Trophoblast cell (in vitro differentiated cells and primary cell): ENCODE measurements at regions not wholly inside any gene's neighbourhood (a gene's known extent, or its start where the extent isn't known, plus 50 kb on each side); places are given as distances from the start of the nearest gene placed in this dataset.

Experiments
- DNase-seq, 2 donors: peaks; one replicate each; pipeline ENCODE4 v3.0.0-alpha.2; 2016
- H2AFZ ChIP-seq: 2 replicates; pipeline ENCODE4 v1.6.1; 2013; ENCODE audit warnings: low read length, moderate library complexity, mild to moderate bottlenecking; ENCODE audit not compliant: insufficient read depth, poor library complexity
- H2AK5ac ChIP-seq: 2 replicates; pipeline ENCODE4 v1.6.1; 2013; ENCODE audit warnings: mild to moderate bottlenecking, low read length
- H2BK120ac ChIP-seq: 2 replicates; pipeline ENCODE4 v1.6.1; 2013; ENCODE audit warnings: low read length, mild to moderate bottlenecking, moderate library complexity; ENCODE audit not compliant: insufficient read depth, poor library complexity
- H2BK12ac ChIP-seq: 2 replicates; pipeline ENCODE4 v1.6.1; 2013; ENCODE audit warnings: mild to moderate bottlenecking, low read length, moderate library complexity
- H2BK5ac ChIP-seq: 2 replicates; pipeline ENCODE4 v1.6.1; 2013; ENCODE audit warnings: low read length, low read depth, moderate library complexity, mild to moderate bottlenecking; ENCODE audit not compliant: poor library complexity
- H3K14ac ChIP-seq: 2 replicates; pipeline ENCODE4 v1.6.1; 2013; ENCODE audit warnings: mild to moderate bottlenecking, low read length
- H3K18ac ChIP-seq: 2 replicates; pipeline ENCODE4 v1.6.1; 2013; ENCODE audit warnings: mild to moderate bottlenecking, low read length
- H3K23ac ChIP-seq: 2 replicates; pipeline ENCODE4 v1.6.1; 2013; ENCODE audit warnings: low read length
- H3K27ac ChIP-seq: 2 replicates; pipeline ENCODE4 v1.5.1; 2013; ENCODE audit warnings: low read depth, mild to moderate bottlenecking, inconsistent platforms, low read length, moderate library complexity
- H3K27me3 ChIP-seq: 2 replicates; pipeline ENCODE4 v1.6.1; 2013; ENCODE audit warnings: inconsistent platforms, mild to moderate bottlenecking, low read length, moderate library complexity; ENCODE audit not compliant: insufficient read depth
- H3K36me3 ChIP-seq, 2 experiments: 1 replicate in 1 of 2; 2 replicates in 1 of 2; pipeline ENCODE4 v1.6.1; 2013; ENCODE audit warnings: low read length in 2 of 2, mild to moderate bottlenecking in 2 of 2, moderate library complexity in 1 of 2; ENCODE audit not compliant: insufficient read depth in 2 of 2, control insufficient read depth in 1 of 2
- H3K4ac ChIP-seq: 2 replicates; pipeline ENCODE4 v1.6.1; 2013; ENCODE audit warnings: low read depth, mild to moderate bottlenecking, low read length, moderate library complexity
- H3K4me1 ChIP-seq, 2 experiments: 1 replicate in 1 of 2; 2 replicates in 1 of 2; pipeline ENCODE4 v1.6.1; 2013; ENCODE audit warnings: low read length in 2 of 2, mild to moderate bottlenecking in 2 of 2, moderate library complexity in 1 of 2; ENCODE audit not compliant: insufficient read depth in 2 of 2, control insufficient read depth in 1 of 2
- H3K4me2 ChIP-seq: 2 replicates; pipeline ENCODE4 v1.6.1; 2013; ENCODE audit warnings: inconsistent platforms, mild to moderate bottlenecking, low read length, moderate library complexity
- H3K4me3 ChIP-seq: 2 replicates; pipeline ENCODE4 v1.5.1; 2013; ENCODE audit warnings: mild to moderate bottlenecking, low read depth, low read length, inconsistent platforms
- H3K79me1 ChIP-seq: one replicate; pipeline ENCODE4 v1.6.1; 2013; ENCODE audit warnings: low read length
- H3K79me2 ChIP-seq: 2 replicates; pipeline ENCODE4 v1.6.1; 2013; ENCODE audit warnings: low read length, mild to moderate bottlenecking; ENCODE audit not compliant: control insufficient read depth, insufficient read depth, poor library complexity
- H3K9ac ChIP-seq: 2 replicates; pipeline ENCODE4 v1.6.1; 2013; ENCODE audit warnings: mild to moderate bottlenecking, low read length
- H3K9me3 ChIP-seq: 2 replicates; pipeline ENCODE4 v1.6.1; 2013; ENCODE audit warnings: low read depth, mild to moderate bottlenecking, control low read depth, inconsistent platforms, low read length; ENCODE audit not compliant: insufficient read depth
- H4K12ac ChIP-seq: 2 replicates; pipeline ENCODE4 v1.6.1; 2013; ENCODE audit warnings: low read depth, mild to moderate bottlenecking, low read length, moderate library complexity
- H4K8ac ChIP-seq: 2 replicates; pipeline ENCODE4 v1.6.1; 2013; ENCODE audit warnings: low read depth, mild to moderate bottlenecking, low read length, moderate library complexity
- H4K91ac ChIP-seq: one replicate; pipeline ENCODE4 v1.6.1; 2013; ENCODE audit warnings: low read depth, mild to moderate bottlenecking, low read length, moderate library complexity
- WGBS: extraction: QIAGEN DNeasy Blood & Tissue Kit; methylation state at CpG from one replicate; pipeline ENCODE4 v1.1.7; 2013; ENCODE audit warnings: missing lambda C conversion rate; ENCODE audit not compliant: insufficient read length, insufficient coverage; ENCODE audit errors: extremely low coverage; 5-methylcytosine and 5-hydroxymethylcytosine counted together

DNA sequence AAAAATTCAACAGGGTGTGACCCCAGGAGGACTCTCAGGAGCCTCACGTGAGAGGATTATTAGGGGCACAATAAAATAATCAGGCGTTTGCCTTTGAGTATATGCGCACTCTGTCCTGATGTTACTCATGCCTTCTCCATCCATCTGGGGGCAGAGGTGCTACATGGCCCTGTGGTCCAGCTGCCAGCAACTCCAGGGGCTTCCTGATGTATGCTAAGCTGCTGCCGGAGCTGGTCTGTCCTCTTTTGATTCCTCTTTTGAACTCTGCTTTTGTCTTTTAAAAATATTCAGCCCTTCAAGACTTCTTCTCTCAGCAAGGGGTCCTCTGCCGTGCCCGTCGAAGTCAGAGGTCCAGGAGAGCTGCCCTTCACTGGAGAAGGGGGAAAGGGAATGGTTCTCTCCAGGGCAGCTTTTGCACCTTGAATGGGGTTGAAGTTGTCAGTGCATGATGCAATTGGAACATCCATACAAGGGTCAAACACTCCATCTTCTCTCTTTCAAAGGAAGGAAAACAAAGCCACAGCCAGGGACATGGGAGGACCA is 431.4 kb downstream of the SHISA9 start:
- H4K12ac ChIP-seq = no peak overlapping the region
- no CpG with 5 or more reads among the region's 7 CpGs for WGBS
- H4K8ac ChIP-seq = no peak overlapping the region
- no peaks in the 10 kb centered on the region for H3K79me1 ChIP-seq
- H3K4me1 ChIP-seq = no peaks in the 10 kb centered on the region
- H2AK5ac ChIP-seq = no peak overlapping the region
- H2BK5ac ChIP-seq = no peak overlapping the region
- H3K79me2 ChIP-seq = no peaks in the 10 kb centered on the region
- H3K4me2 ChIP-seq = no peak overlapping the region
- H3K36me3 ChIP-seq = no peaks in the 10 kb centered on the region
- H3K23ac ChIP-seq = no peak overlapping the region
- no peak overlapping the region for H3K4ac ChIP-seq
- H3K18ac ChIP-seq = no peak overlapping the region
- H2AFZ ChIP-seq = no peak overlapping the region
- no peak for DNase-seq
- H3K14ac ChIP-seq = no peak overlapping the region
- no peak overlapping the region for H4K91ac ChIP-seq
- H3K9ac ChIP-seq = no peak overlapping the region
- no peaks in the 10 kb centered on the region for H3K27me3 ChIP-seq
- H3K4me3 ChIP-seq = no peak overlapping the region
- no peaks in the 10 kb centered on the region for H3K9me3 ChIP-seq
- H2BK12ac ChIP-seq = no peak overlapping the region
- H2BK120ac ChIP-seq = no peak overlapping the region
- no peak overlapping the region for H3K27ac ChIP-seq

DNA sequence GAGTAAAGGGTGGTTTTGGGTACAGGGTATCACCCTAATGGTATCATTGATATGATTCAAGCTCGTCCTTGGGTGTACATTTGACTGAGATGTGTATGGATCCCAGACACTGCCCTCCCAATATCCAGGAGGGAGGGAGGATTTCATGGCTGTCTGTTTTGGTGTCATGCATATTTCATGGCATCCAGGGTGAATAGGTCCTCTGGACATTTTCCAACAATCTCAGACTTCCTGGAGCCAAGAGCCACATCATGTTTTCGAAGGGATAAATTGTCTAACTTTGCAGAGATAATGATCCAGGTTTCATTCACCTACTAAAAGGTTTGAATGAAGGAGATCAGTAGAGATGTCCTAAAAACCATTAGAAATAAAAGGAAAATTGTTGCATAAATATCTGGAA is 431.9 kb downstream of the SHISA9 start:
- Histone ChIP-seq H2AFZ (no peak overlapping the region), H3K4me1 (no peaks in the 10 kb centered on the region), H3K4me2 (no peak overlapping the region), H3K36me3 (no peaks in the 10 kb centered on the region), H4K91ac (no peak overlapping the region), H3K79me2 (no peaks in the 10 kb centered on the region), H3K4ac (no peak overlapping the region), H4K8ac (no peak overlapping the region), H3K4me3 (no peak overlapping the region), H3K14ac (no peak overlapping the region), H3K79me1 (no peaks in the 10 kb centered on the region), H3K23ac (no peak overlapping the region), H3K9me3 (no peaks in the 10 kb centered on the region), H2BK12ac (no peak overlapping the region), H2AK5ac (no peak overlapping the region), H3K18ac (no peak overlapping the region), H3K27me3 (no peaks in the 10 kb centered on the region), H2BK5ac (no peak overlapping the region), H3K9ac (no peak overlapping the region), H4K12ac (no peak overlapping the region), H3K27ac (no peak overlapping the region), H2BK120ac (no peak overlapping the region)
- WGBS = no CpG with 5 or more reads among the region's 2 CpGs
- no peak for DNase-seq

DNA sequence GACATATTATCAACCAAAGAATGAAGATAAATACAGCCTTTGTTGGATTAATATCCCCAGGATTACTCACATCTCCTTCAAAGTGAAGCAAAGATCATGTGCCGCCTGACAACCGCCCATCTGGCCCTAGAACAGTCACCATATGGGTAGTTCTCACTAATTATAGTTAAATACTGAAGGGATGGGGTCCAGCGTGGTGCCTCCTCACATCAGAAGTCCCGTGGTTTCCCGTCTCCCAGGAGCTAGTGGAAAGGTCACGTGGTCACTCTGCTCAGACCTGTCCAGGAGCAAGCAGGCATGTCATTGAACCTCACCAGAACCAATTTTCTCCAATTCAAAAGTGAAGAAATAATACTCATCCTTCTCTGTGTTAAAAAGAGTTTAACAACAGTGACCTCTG is 434.5 kb downstream of the SHISA9 start:
- Histone ChIP-seq H4K91ac (no peak overlapping the region), H3K4me3 (no peak overlapping the region), H2AK5ac (no peak overlapping the region), H2BK120ac (no peak overlapping the region), H3K4ac (no peak overlapping the region), H2AFZ (no peak overlapping the region), H3K23ac (no peak overlapping the region), H3K18ac (no peak overlapping the region), H3K4me2 (no peak overlapping the region), H4K8ac (no peak overlapping the region), H3K9ac (no peak overlapping the region), H3K27ac (no peak overlapping the region), H3K14ac (no peak overlapping the region), H3K79me2 (no peaks in the 10 kb centered on the region), H4K12ac (no peak overlapping the region), H3K36me3 (no peaks in the 10 kb centered on the region), H3K4me1 (no peaks in the 10 kb centered on the region), H2BK5ac (no peak overlapping the region), H3K79me1 (no peaks in the 10 kb centered on the region), H3K9me3 (no peaks in the 10 kb centered on the region), H2BK12ac (no peak overlapping the region), H3K27me3 (no peaks in the 10 kb centered on the region)
- WGBS = no CpG with 5 or more reads among the region's 6 CpGs
- no peak for DNase-seq

DNA sequence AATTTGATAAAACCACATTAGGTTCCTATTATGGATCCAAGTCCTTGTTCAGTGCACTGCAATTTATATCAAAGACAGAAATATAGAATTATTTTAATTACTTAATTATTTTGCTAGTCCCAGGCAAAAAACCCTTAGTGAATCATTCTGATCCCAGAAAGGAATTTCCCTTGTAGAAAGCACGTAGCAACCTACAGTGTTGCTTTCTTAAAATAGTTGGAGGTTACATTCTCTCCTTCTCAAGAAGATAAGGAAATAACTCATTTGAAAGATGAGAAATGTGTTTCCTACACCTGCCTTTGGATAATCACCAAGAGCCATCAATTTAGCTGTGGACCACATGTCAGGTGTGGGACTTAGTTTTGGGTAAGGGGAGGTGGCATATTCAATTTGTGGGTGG is 434.9 kb downstream of the SHISA9 start:
- no peak overlapping the region for H3K9ac ChIP-seq
- no peak overlapping the region for H2AK5ac ChIP-seq
- no CpG with 5 or more reads among the region's 1 CpG for WGBS
- H3K23ac ChIP-seq = no peak overlapping the region
- H3K4me2 ChIP-seq = no peak overlapping the region
- no peak overlapping the region for H2BK12ac ChIP-seq
- H2BK5ac ChIP-seq = no peak overlapping the region
- H3K14ac ChIP-seq = no peak overlapping the region
- H3K36me3 ChIP-seq = no peaks in the 10 kb centered on the region
- no peak overlapping the region for H4K8ac ChIP-seq
- no peak overlapping the region for H4K12ac ChIP-seq
- no peak overlapping the region for H3K4me3 ChIP-seq
- H3K79me2 ChIP-seq = no peaks in the 10 kb centered on the region
- H3K27me3 ChIP-seq = no peaks in the 10 kb centered on the region
- H2AFZ ChIP-seq = no peak overlapping the region
- H4K91ac ChIP-seq = no peak overlapping the region
- no peaks in the 10 kb centered on the region for H3K9me3 ChIP-seq
- H3K79me1 ChIP-seq = no peaks in the 10 kb centered on the region
- H3K4ac ChIP-seq = no peak overlapping the region
- H3K4me1 ChIP-seq = no peaks in the 10 kb centered on the region
- DNase-seq = no peak
- no peak overlapping the region for H3K18ac ChIP-seq
- no peak overlapping the region for H3K27ac ChIP-seq
- H2BK120ac ChIP-seq = no peak overlapping the region
